Sigmoid colon (tissue), 6 donors: ENCODE measurements at regions not wholly inside any gene's neighbourhood (a gene's known extent, or its start where the extent isn't known, plus 50 kb on each side); places are given as distances from the start of the nearest gene placed in this dataset.

Source experiments
- DNase-seq: peaks from one replicate; pipeline ENCODE4 v3.0.0-alpha.2; 2019
- H3K27ac ChIP-seq, 4 donors: fragments of 200-600 bp; sonication (generic); one replicate each; pipeline ENCODE4 v1.5.1; 2016 to 2019; ENCODE audit warnings: mild to moderate bottlenecking in 1 of 4
- H3K27me3 ChIP-seq, 3 donors: fragments of 200-600 bp; sonication (generic); one replicate each; pipeline ENCODE4 v1.5.1; 2019; ENCODE audit warnings: mild to moderate bottlenecking in 1 of 3
- H3K36me3 ChIP-seq, 4 donors: fragments of 200-600 bp; sonication (generic); one replicate each; pipeline ENCODE4 v1.5.1; 2016 to 2019
- H3K4me1 ChIP-seq, 4 donors: fragments of 200-600 bp; sonication (generic); one replicate each; pipeline ENCODE4 v1.5.1; 2017 to 2019
- H3K4me3 ChIP-seq, 4 donors: fragments of 200-600 bp; sonication (generic); one replicate each; pipeline ENCODE4 v1.5.1; 2017 to 2019; ENCODE audit warnings: mild to moderate bottlenecking in 2 of 4, moderate library complexity in 1 of 4
- H3K9me3 ChIP-seq, 4 donors: fragments of 200-600 bp in 3 of 4; sonication (generic) in 3 of 4; one replicate each; pipeline versions ENCODE4 v1.5.1 to v1.6.1; 2013 to 2019
- CTCF ChIP-seq, 4 experiments: fragments of 450-650 bp in 3 of 4; fragments of 200-600 bp in 1 of 4; IDR thresholded peaks; one replicate each; pipeline ENCODE4 v1.5.1; 2016 to 2019; ENCODE audit warnings: antibody characterized with exemption in 4 of 4, mild to moderate bottlenecking in 3 of 4, moderate library complexity in 2 of 4
- EP300 ChIP-seq, 4 donors: sonication (generic); formaldehyde crosslinking; IDR thresholded peaks; one replicate each; pipeline ENCODE4 v1.6.1; 2017; ENCODE audit warnings: antibody characterized with exemption in 4 of 4
- POLR2A ChIP-seq, 2 donors: fragments of 450-650 bp; IDR thresholded peaks; one replicate each; pipeline ENCODE4 v1.6.1; 2016; ENCODE audit warnings: antibody characterized with exemption in 2 of 2, mild to moderate bottlenecking in 2 of 2, moderate library complexity in 2 of 2
- POLR2AphosphoS5 ChIP-seq, 4 donors: sonication (generic); formaldehyde crosslinking; IDR thresholded peaks; one replicate each; pipeline ENCODE4 v1.6.1; 2017; ENCODE audit warnings: antibody characterized with exemption in 4 of 4
- WGBS, 2 donors: extraction: QIAGEN DNeasy Blood & Tissue Kit; methylation state at CpG; one replicate each; pipeline ENCODE4 v1.1.7; 2013; 5-methylcytosine and 5-hydroxymethylcytosine counted together
- intact Hi-C: fragments of 100-400 bp; cut with DNase I; formaldehyde crosslinking; loops from one replicate; pipeline ENCODE4 v1.15.1; 2023
- donor health status: healthy with polysubstance abuse.
- donor health status: healthy.

- Histone ChIP-seq H3K27ac (no peak overlapping the region), H3K27me3 (no peaks in the 10 kb centered on the region), H3K36me3 (no peaks in the 10 kb centered on the region), H3K4me1 (no peaks in the 10 kb centered on the region), H3K9me3 (no peaks in the 10 kb centered on the region), H3K4me3 (no peak overlapping the region)
- TF ChIP-seq POLR2A (IDR thresholded peaks at IDR 0.05) (no peak), EP300 (IDR thresholded peaks at IDR 0.05) (no peak), POLR2AphosphoS5 (IDR thresholded peaks at IDR 0.05) (no peak), CTCF (IDR thresholded peaks at IDR 0.05) (no peak)
- WGBS, 2 donors, result 82 to 93% methylated on average over 4 of the region's 4 CpGs
- no peak for DNase-seq
- intact Hi-C loops, result no loop called here
Observed at GRCh38 chr10:88117869-88118632, 254.6 kb downstream of the PTEN start.

- Histone ChIP-seq H3K4me3 (no peak overlapping the region), H3K27me3 (no peaks in the 10 kb centered on the region), H3K27ac (no peak overlapping the region), H3K4me1 (no peaks in the 10 kb centered on the region), H3K36me3 (no peaks in the 10 kb centered on the region), H3K9me3 (no peaks in the 10 kb centered on the region)
- WGBS, 2 donors, result 83 to 89% methylated on average over 4 of the region's 4 CpGs
- intact Hi-C loops, result no loop called here
- TF ChIP-seq CTCF (IDR thresholded peaks at IDR 0.05) (no peak), POLR2A (IDR thresholded peaks at IDR 0.05) (no peak), EP300 (IDR thresholded peaks at IDR 0.05) (no peak), POLR2AphosphoS5 (IDR thresholded peaks at IDR 0.05) (no peak)
- no peak for DNase-seq
Observed at GRCh38 chr10:88118729-88119128, 255.3 kb downstream of the PTEN start.

- H3K9me3 ChIP-seq, result no peaks in the 10 kb centered on the region
- H3K27ac ChIP-seq, result no peak overlapping the region
- 59 to 80% methylated on average over 2 of the region's 2 CpGs for WGBS, 2 donors
- no peaks in the 10 kb centered on the region for H3K4me1 ChIP-seq
- intact Hi-C loops, result no loop called here
- H3K36me3 ChIP-seq, result no peaks in the 10 kb centered on the region
- H3K27me3 ChIP-seq, result no peaks in the 10 kb centered on the region
- TF ChIP-seq POLR2AphosphoS5 (IDR thresholded peaks at IDR 0.05) (no peak), POLR2A (IDR thresholded peaks at IDR 0.05) (no peak), EP300 (IDR thresholded peaks at IDR 0.05) (no peak), CTCF (IDR thresholded peaks at IDR 0.05) (no peak)
- no peak for DNase-seq
- no peak overlapping the region for H3K4me3 ChIP-seq
Observed at GRCh38 chr10:88119160-88119559, 255.7 kb downstream of the PTEN start.

GRCh38 chr10:88120075-88120474 is 256.6 kb downstream of the PTEN start:
- intact Hi-C loops, result no loop called here
- no peaks in the 10 kb centered on the region for H3K9me3 ChIP-seq
- no peak for TF ChIP-seq CTCF (IDR thresholded peaks at IDR 0.05)
- no peak for TF ChIP-seq POLR2AphosphoS5 (IDR thresholded peaks at IDR 0.05)
- no peak for TF ChIP-seq POLR2A (IDR thresholded peaks at IDR 0.05)
- TF ChIP-seq EP300 (IDR thresholded peaks at IDR 0.05), result no peak
- 63 to 84% methylated on average over 8 of the region's 8 CpGs for WGBS, 2 donors
- no peaks in the 10 kb centered on the region for H3K27me3 ChIP-seq
- no peaks in the 10 kb centered on the region for H3K36me3 ChIP-seq
- no peak overlapping the region for H3K4me3 ChIP-seq
- DNase-seq, result no peak
- no peaks in the 10 kb centered on the region for H3K4me1 ChIP-seq
- H3K27ac ChIP-seq, result no peak overlapping the region
